ENCODE measurements at regions not wholly inside any gene's neighbourhood (a gene's known extent, or its start where the extent isn't known, plus 50 kb on each side); places are given as distances from the start of the nearest gene placed in this dataset.

DNA sequence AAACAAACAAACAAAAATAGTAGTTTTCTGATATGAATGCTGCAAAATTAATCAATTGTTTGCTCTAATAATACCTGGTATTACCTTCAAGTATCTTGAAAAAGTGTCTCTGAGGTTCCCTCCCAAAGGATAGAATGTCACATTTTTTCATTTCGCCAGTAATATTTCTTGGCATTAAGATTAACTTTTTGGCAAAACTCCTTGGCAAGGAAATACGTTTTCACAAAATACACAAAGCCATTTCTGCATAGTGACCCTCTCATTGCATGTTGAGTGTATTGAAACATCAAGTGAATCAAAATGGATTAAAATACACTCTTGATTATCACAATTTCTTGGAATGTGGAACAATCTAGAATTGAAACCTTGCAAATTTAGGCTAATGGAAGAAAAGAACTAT, 230.5 kb downstream of the ATPSCKMT start:
- H3K56ac ChIP-seq (replicated peaks; ENCODE audit: insufficient read length, low read depth, low read length): no peak overlapping the region
- H3K79me2 ChIP-seq (ENCODE audit: control insufficient read depth in 1 of 2, insufficient read depth in 2 of 2, low read length in 2 of 2): no peaks in the 10 kb centered on the region
- no peak overlapping the region for H2BK15ac ChIP-seq (ENCODE audit: low read length)
- H3K79me1 ChIP-seq (ENCODE audit: low read depth, low read length): no peaks in the 10 kb centered on the region
- H4K20me1 ChIP-seq (replicated peaks in 1 of 2; ENCODE audit: control insufficient read depth in 1 of 2, insufficient read depth in 2 of 2, low read length in 2 of 2): no peaks in the 10 kb centered on the region
- no peak overlapping the region for H3K4me3 ChIP-seq (ENCODE audit: extremely low read depth in 1 of 4, insufficient read depth in 2 of 4, low read depth in 3 of 4, low read length in 4 of 4)
- H3K27ac ChIP-seq (ENCODE audit: low read depth, low read length): no peak overlapping the region
- ChIA-PET POLR2A (ENCODE audit: partially characterized antibody) (no interaction called here), CTCF (ENCODE audit: partially characterized antibody) (interaction anchor here (5.1 kb wide), 1 partner anchor 10 kb away, joined by 27 read pairs; no protein-coding TSS in a partner anchor)
- no peak overlapping the region for H4K5ac ChIP-seq (ENCODE audit: insufficient read length, low read depth, low read length)
- peaks cover 0 to 5% (median 0%) of the 10 kb centered on the region in 4 experiments; a peak in 1 of 7 replicates for H3K4me1 ChIP-seq (replicated peaks in 1 of 4; ENCODE audit: control insufficient read depth in 3 of 4, insufficient read depth in 4 of 4, low read length in 3 of 4)
- 41% methylated on average over 2 of the region's 2 CpGs; no CpG with 5 or more reads in 1 of the 2 experiments for WGBS, 2 experiments (ENCODE audit: extremely low coverage in 1 of 2, insufficient coverage in 1 of 2, insufficient read length in 1 of 2, insufficient replicate concordance in 2 of 2, low coverage in 1 of 2, low lambda C conversion rate in 2 of 2, missing lambda C conversion rate in 1 of 2)
- no peak for DNase-seq (ENCODE audit: low read depth in 1 of 2, low spot score in 2 of 2)
- no peak overlapping the region for H2BK12ac ChIP-seq (ENCODE audit: low read depth, low read length)
- no peak overlapping the region for H2AK5ac ChIP-seq (ENCODE audit: low read depth, low read length)
- no peak overlapping the region for H3K14ac ChIP-seq (ENCODE audit: insufficient read length)
- H3K18ac ChIP-seq (ENCODE audit: extremely low read depth, low read length): no peak overlapping the region
- H3K23ac ChIP-seq (ENCODE audit: insufficient read length): no peak overlapping the region
- H3K27me3 ChIP-seq (replicated peaks in 1 of 4; ENCODE audit: control insufficient read depth in 3 of 4, extremely low read depth in 1 of 4, insufficient read depth in 3 of 4, low read length in 3 of 4): no peaks in the 10 kb centered on the region
- no peak overlapping the region for H3K4me2 ChIP-seq (ENCODE audit: insufficient read depth in 1 of 2, low read depth in 2 of 2, low read length in 2 of 2)
- H3K9ac ChIP-seq (replicated peaks in 1 of 4; ENCODE audit: extremely low read depth in 1 of 4, low read depth in 3 of 4, low read length in 3 of 4): no peak overlapping the region
- no peak for FAIRE-seq
- H3K36me3 ChIP-seq (ENCODE audit: control insufficient read depth in 2 of 4, insufficient read depth in 4 of 4, low read length in 3 of 4): no peaks in the 10 kb centered on the region
- H2AFZ ChIP-seq (ENCODE audit: low read length): no peak overlapping the region
- no peak overlapping the region for H2BK20ac ChIP-seq (ENCODE audit: low read length)
- no peak overlapping the region for H2BK120ac ChIP-seq (replicated peaks; ENCODE audit: low read depth, low read length)
- H4K8ac ChIP-seq (ENCODE audit: extremely low read depth, insufficient read depth, low read length): no peak overlapping the region
- H2BK5ac ChIP-seq (ENCODE audit: low read depth, low read length): no peak overlapping the region
- no peaks in the 10 kb centered on the region; the same call in 1 of the 2 replicates for H3K23me2 ChIP-seq (ENCODE audit: low read depth, low read length)
- no peak overlapping the region for H4K91ac ChIP-seq (replicated peaks; ENCODE audit: insufficient read length, low read length)
- H3K4ac ChIP-seq (replicated peaks; ENCODE audit: insufficient read length, low read depth, low read length): no peak overlapping the region
- H3K9me3 ChIP-seq (ENCODE audit: insufficient read depth in 2 of 2, low read depth in 1 of 2, low read length in 1 of 2): no peaks in the 10 kb centered on the region
- TF ChIP-seq, protein P1, sequence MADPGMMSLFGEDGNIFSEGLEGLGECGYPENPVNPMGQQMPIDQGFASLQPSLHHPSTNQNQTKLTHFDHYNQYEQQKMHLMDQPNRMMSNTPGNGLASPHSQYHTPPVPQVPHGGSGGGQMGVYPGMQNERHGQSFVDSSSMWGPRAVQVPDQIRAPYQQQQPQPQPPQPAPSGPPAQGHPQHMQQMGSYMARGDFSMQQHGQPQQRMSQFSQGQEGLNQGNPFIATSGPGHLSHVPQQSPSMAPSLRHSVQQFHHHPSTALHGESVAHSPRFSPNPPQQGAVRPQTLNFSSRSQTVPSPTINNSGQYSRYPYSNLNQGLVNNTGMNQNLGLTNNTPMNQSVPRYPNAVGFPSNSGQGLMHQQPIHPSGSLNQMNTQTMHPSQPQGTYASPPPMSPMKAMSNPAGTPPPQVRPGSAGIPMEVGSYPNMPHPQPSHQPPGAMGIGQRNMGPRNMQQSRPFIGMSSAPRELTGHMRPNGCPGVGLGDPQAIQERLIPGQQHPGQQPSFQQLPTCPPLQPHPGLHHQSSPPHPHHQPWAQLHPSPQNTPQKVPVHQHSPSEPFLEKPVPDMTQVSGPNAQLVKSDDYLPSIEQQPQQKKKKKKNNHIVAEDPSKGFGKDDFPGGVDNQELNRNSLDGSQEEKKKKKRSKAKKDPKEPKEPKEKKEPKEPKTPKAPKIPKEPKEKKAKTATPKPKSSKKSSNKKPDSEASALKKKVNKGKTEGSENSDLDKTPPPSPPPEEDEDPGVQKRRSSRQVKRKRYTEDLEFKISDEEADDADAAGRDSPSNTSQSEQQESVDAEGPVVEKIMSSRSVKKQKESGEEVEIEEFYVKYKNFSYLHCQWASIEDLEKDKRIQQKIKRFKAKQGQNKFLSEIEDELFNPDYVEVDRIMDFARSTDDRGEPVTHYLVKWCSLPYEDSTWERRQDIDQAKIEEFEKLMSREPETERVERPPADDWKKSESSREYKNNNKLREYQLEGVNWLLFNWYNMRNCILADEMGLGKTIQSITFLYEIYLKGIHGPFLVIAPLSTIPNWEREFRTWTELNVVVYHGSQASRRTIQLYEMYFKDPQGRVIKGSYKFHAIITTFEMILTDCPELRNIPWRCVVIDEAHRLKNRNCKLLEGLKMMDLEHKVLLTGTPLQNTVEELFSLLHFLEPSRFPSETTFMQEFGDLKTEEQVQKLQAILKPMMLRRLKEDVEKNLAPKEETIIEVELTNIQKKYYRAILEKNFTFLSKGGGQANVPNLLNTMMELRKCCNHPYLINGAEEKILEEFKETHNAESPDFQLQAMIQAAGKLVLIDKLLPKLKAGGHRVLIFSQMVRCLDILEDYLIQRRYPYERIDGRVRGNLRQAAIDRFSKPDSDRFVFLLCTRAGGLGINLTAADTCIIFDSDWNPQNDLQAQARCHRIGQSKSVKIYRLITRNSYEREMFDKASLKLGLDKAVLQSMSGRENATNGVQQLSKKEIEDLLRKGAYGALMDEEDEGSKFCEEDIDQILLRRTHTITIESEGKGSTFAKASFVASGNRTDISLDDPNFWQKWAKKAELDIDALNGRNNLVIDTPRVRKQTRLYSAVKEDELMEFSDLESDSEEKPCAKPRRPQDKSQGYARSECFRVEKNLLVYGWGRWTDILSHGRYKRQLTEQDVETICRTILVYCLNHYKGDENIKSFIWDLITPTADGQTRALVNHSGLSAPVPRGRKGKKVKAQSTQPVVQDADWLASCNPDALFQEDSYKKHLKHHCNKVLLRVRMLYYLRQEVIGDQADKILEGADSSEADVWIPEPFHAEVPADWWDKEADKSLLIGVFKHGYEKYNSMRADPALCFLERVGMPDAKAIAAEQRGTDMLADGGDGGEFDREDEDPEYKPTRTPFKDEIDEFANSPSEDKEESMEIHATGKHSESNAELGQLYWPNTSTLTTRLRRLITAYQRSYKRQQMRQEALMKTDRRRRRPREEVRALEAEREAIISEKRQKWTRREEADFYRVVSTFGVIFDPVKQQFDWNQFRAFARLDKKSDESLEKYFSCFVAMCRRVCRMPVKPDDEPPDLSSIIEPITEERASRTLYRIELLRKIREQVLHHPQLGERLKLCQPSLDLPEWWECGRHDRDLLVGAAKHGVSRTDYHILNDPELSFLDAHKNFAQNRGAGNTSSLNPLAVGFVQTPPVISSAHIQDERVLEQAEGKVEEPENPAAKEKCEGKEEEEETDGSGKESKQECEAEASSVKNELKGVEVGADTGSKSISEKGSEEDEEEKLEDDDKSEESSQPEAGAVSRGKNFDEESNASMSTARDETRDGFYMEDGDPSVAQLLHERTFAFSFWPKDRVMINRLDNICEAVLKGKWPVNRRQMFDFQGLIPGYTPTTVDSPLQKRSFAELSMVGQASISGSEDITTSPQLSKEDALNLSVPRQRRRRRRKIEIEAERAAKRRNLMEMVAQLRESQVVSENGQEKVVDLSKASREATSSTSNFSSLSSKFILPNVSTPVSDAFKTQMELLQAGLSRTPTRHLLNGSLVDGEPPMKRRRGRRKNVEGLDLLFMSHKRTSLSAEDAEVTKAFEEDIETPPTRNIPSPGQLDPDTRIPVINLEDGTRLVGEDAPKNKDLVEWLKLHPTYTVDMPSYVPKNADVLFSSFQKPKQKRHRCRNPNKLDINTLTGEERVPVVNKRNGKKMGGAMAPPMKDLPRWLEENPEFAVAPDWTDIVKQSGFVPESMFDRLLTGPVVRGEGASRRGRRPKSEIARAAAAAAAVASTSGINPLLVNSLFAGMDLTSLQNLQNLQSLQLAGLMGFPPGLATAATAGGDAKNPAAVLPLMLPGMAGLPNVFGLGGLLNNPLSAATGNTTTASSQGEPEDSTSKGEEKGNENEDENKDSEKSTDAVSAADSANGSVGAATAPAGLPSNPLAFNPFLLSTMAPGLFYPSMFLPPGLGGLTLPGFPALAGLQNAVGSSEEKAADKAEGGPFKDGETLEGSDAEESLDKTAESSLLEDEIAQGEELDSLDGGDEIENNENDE (IDR thresholded peaks at IDR 0.05; ENCODE audit: insufficient replicate concordance, low read length): no peak
